HG03039 (cell line): ENCODE measurements at regions not wholly inside any gene's neighbourhood (a gene's known extent, or its start where the extent isn't known, plus 50 kb on each side); places are given as distances from the start of the nearest gene placed in this dataset.
"Not testable (repeated sequence)": the region's sequence is repeated elsewhere in the genome, so short reads cannot be mapped to it uniquely, and the experiment has no call there.

Source experiments
- ATAC-seq: cut with Tn5 transposase; IDR thresholded peaks from one replicate; pipeline ENCODE4 v1.9.1; 2021; ENCODE audit warnings: mild to moderate bottlenecking, moderate library complexity; ENCODE audit not compliant: unreplicated experiment

GRCh38 chr3:80770106-80771074 lies 991.1 kb downstream of the GBE1 start:
- ATAC-seq = no peak

DNA sequence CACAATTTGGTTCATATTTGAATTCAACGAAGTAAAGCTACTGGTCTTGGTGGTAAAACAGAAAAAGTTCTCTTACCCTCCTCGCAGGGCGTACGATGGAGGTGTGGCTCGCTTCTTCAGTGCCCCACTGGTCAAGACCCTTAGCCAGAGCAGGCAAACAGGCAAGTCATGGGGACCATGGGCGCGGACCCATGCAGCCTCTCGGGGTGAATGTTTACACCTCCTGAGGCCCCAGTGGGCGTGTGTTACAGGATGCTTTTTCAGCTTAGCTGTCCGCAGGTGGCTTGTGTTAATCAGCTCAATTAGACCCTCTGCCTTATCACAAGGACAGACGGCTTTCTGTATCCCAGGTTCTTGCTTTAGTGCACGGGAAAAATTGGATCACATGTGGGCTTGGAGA lies 991.8 kb downstream of the GBE1 start:
- no peak for ATAC-seq

DNA sequence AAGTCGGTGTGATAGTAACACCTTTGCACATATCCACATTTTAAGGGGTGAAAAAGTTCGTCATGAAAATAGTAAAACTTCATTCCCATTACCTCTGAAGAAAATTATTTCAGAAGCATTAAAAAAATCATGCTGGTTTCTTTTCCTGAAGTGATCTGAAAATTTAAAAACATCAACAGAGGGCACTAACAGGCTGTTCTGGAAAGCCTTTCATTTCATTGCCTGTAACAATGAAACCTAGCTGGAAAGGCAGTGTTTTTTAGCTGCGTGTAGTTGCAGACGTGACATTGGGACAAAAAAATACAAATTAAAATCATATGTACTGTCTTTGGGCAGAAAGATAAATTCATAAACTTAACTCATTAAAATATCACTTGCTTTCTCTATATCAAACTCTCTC lies 993.8 kb downstream of the GBE1 start:
- ATAC-seq = no peak

- no peak for ATAC-seq
Observed at GRCh38 chr3:80754969-80755368, 987.2 kb upstream of the ROBO1 start.

DNA sequence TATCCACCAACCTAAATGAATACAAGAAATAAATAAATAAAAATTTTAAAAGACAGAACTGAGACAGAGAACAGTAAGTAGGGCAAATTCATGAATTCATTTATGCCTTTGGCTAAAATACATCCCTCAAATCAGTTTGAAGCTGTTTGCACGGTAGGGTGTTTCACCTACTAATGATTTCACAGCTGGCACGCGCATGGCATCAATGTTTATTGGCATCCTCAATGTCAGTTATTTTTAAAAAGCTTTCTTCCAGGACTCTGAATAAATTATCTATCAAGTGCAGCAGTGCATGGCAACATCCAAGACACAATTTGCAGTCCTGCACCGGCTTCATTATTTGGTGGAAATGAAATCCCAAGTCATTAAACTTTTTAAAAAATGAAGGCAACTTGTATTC lies 985.2 kb upstream of the ROBO1 start:
- ATAC-seq = no peak

DNA sequence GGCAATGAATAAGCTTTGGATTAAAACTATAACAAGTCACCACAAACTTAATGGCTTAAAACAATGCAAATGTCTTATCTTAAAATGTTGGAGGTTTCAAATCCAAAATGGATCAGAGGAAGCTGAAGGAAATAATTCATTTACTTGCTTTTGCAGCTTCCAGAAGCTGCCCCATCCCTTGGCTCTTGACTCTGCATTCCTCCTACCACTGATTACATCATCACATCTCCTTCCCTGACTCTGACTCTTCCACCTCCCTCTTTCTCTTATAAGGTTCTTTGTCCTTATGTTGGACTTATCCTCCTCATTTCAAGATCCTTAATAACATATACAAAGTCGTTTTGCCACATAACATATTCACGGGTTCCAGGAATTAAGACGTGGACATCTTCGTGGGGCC lies 982.8 kb upstream of the ROBO1 start:
- ATAC-seq = no peak

GRCh38 chr3:80734920-80735319 lies 967.1 kb upstream of the ROBO1 start:
- ATAC-seq = no peak

GRCh38 chr3:80734483-80734882 lies 966.7 kb upstream of the ROBO1 start:
- ATAC-seq = no peak

- no peak for ATAC-seq
Observed at GRCh38 chr3:80733522-80734176, 965.9 kb upstream of the ROBO1 start.

GRCh38 chr3:80727561-80727960 lies 959.8 kb upstream of the ROBO1 start:
- ATAC-seq = not testable (repeated sequence)

GRCh38 chr3:80709597-80710322 lies 942.0 kb upstream of the ROBO1 start:
- ATAC-seq = not testable (repeated sequence)

GRCh38 chr3:80705290-80705689 lies 937.5 kb upstream of the ROBO1 start:
- ATAC-seq = no peak

- ATAC-seq = no peak
Observed at GRCh38 chr3:80701349-80701748, 933.6 kb upstream of the ROBO1 start.

- no peak for ATAC-seq
Observed at GRCh38 chr3:80697291-80697690, 929.5 kb upstream of the ROBO1 start.

- no peak for ATAC-seq
Observed at GRCh38 chr3:80696280-80696679, 928.5 kb upstream of the ROBO1 start.

- ATAC-seq = no peak
Observed at GRCh38 chr3:80688814-80689213, 921.0 kb upstream of the ROBO1 start.

DNA sequence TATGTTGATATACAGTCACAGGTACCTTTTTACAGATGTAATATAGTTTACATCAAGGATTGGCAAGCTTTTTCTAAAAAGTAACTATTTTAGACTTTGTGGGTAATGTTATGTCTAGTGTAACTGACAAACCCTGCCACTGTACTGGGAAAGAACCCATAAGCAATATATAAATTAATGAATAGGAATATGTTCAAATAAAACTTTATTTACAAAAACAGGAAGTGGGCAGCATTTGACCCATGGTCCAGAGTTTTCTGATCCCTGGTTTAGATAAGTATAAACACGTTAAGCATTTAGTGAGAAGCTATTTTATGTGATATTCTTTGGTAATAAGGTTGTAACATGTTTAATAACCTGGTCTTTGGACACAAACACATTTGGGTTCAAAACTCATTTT lies 915.2 kb upstream of the ROBO1 start:
- no peak for ATAC-seq

GRCh38 chr3:80682235-80682634 lies 914.4 kb upstream of the ROBO1 start:
- no peak for ATAC-seq

DNA sequence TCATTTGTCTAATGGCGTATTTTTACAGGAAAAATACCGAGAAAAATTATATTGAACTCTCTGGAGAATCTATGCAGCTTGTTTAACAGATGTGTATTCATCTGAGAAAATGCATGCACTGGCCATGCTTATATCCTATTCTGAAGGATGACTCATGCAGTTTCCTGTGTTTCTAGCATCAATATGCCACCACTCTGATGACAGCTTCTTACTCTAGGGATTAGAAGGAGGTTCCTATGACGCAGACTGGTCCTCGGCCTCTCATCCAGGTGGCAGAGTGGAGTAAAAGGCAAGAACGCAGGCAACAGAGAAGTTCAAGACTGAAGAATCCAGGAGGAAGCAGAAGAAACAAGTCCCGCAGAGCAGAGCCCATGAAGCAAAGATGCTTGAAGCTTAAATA lies 910.0 kb upstream of the ROBO1 start:
- ATAC-seq = no peak

GRCh38 chr3:80676866-80677265 lies 909.1 kb upstream of the ROBO1 start:
- no peak for ATAC-seq

- ATAC-seq = no peak
Observed at GRCh38 chr3:80676261-80676660, 908.5 kb upstream of the ROBO1 start.

- no peak for ATAC-seq
Observed at GRCh38 chr3:80675790-80676189, 908.0 kb upstream of the ROBO1 start.
